Loucy (cell line): ENCODE measurements at regions not wholly inside any gene's neighbourhood (a gene's known extent, or its start where the extent isn't known, plus 50 kb on each side); places are given as distances from the start of the nearest gene placed in this dataset.

ENCODE experiments used
- EZH2phosphoT487 ChIP-seq: fragments of 200-600 bp; IDR thresholded peaks from 2 replicates; pipeline ENCODE4 v1.6.1; 2018; ENCODE audit warnings: antibody characterized with exemption, mild to moderate bottlenecking, moderate library complexity, borderline replicate concordance
- TF ChIP-seq, protein P1 (sequence below): fragments of 200-600 bp; sonication (generic); conservative IDR thresholded peaks from 2 replicates; pipeline ENCODE4 v1.5.1; 2014; ENCODE audit warnings: mild to moderate bottlenecking, antibody characterized with exemption, low read length

- TF ChIP-seq, protein P1, sequence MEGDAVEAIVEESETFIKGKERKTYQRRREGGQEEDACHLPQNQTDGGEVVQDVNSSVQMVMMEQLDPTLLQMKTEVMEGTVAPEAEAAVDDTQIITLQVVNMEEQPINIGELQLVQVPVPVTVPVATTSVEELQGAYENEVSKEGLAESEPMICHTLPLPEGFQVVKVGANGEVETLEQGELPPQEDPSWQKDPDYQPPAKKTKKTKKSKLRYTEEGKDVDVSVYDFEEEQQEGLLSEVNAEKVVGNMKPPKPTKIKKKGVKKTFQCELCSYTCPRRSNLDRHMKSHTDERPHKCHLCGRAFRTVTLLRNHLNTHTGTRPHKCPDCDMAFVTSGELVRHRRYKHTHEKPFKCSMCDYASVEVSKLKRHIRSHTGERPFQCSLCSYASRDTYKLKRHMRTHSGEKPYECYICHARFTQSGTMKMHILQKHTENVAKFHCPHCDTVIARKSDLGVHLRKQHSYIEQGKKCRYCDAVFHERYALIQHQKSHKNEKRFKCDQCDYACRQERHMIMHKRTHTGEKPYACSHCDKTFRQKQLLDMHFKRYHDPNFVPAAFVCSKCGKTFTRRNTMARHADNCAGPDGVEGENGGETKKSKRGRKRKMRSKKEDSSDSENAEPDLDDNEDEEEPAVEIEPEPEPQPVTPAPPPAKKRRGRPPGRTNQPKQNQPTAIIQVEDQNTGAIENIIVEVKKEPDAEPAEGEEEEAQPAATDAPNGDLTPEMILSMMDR: no peak
- no peak for TF ChIP-seq EZH2phosphoT487
These were observed 184.9 kb upstream of the FAM78B start for GRCh38 chr1:166351676-166352075.
